Hindlimb muscle (tissue), 1 donor: ENCODE measurements at regions not wholly inside any gene's neighbourhood (a gene's known extent, or its start where the extent isn't known, plus 50 kb on each side); places are given as distances from the start of the nearest gene placed in this dataset.

ENCODE experiments used
- DNase-seq: peaks from one replicate; pipeline ENCODE4 v3.0.0-alpha.2; 2013

GRCh38 chr19:31160336-31160926, 188.8 kb downstream of the TSHZ3 start:
- peak; percentile 59 for DNase-seq

GRCh38 chr19:31154021-31154420, 195.2 kb downstream of the TSHZ3 start:
- no peak for DNase-seq

- DNase-seq: no peak
These were observed 196.3 kb downstream of the TSHZ3 start for GRCh38 chr19:31152906-31153305.

- DNase-seq: no peak
These were observed 199.7 kb downstream of the TSHZ3 start for GRCh38 chr19:31149441-31149941.

- no peak for DNase-seq
These were observed 200.6 kb downstream of the TSHZ3 start for GRCh38 chr19:31148671-31149070.

- no peak for DNase-seq
These were observed 202.0 kb downstream of the TSHZ3 start for GRCh38 chr19:31147234-31147633.

GRCh38 chr19:31146546-31147183, 202.6 kb downstream of the TSHZ3 start:
- DNase-seq: no peak

- DNase-seq: peak; percentile 21
These were observed 203.2 kb downstream of the TSHZ3 start for GRCh38 chr19:31146015-31146414.

- no peak for DNase-seq
These were observed 204.2 kb downstream of the TSHZ3 start for GRCh38 chr19:31145007-31145406.

- no peak for DNase-seq
These were observed 205.0 kb downstream of the TSHZ3 start for GRCh38 chr19:31144075-31144870.

- DNase-seq: no peak
These were observed 207.9 kb downstream of the TSHZ3 start for GRCh38 chr19:31141301-31141700.

- no peak for DNase-seq
These were observed 208.5 kb downstream of the TSHZ3 start for GRCh38 chr19:31140717-31141116.

- no peak for DNase-seq
These were observed 209.2 kb downstream of the TSHZ3 start for GRCh38 chr19:31139871-31140505.

- DNase-seq: no peak
These were observed 211.2 kb downstream of the TSHZ3 start for GRCh38 chr19:31138077-31138476.

GRCh38 chr19:31135841-31136240, 213.4 kb downstream of the TSHZ3 start:
- no peak for DNase-seq

- no peak for DNase-seq
These were observed 216.5 kb downstream of the TSHZ3 start for GRCh38 chr19:31132753-31133110.

- DNase-seq: no peak
These were observed 220.9 kb downstream of the TSHZ3 start for GRCh38 chr19:31128291-31128690.

GRCh38 chr19:31127134-31127967, 221.9 kb downstream of the TSHZ3 start:
- no peak for DNase-seq

GRCh38 chr19:31126236-31126635, 223.0 kb downstream of the TSHZ3 start:
- no peak for DNase-seq

GRCh38 chr19:31125071-31125470, 224.2 kb downstream of the TSHZ3 start:
- DNase-seq: no peak

- no peak for DNase-seq
These were observed 227.7 kb downstream of the TSHZ3 start for GRCh38 chr19:31121501-31121900.

- no peak for DNase-seq
These were observed 228.3 kb downstream of the TSHZ3 start for GRCh38 chr19:31120952-31121351.
